Activated T-cell treated with anti-CD3 and anti-CD28 coated beads, Interleukin-2, amount 50 U/mL, for 72 hours (primary cell): ENCODE measurements at regions not wholly inside any gene's neighbourhood (a gene's known extent, or its start where the extent isn't known, plus 50 kb on each side); places are given as distances from the start of the nearest gene placed in this dataset.

ENCODE experiments used
- ATAC-seq, 2 donors: fragments of 150-1000 bp; cut with Tn5 transposase; replicated peaks in 1 of 2; 2 replicates each; pipeline ENCODE4 v1.10.0; 2021; ENCODE audit warnings: moderate library complexity in 2 of 2, mild to moderate bottlenecking in 1 of 2
- DNase-seq, 2 donors: peaks; one replicate each; pipeline ENCODE4 v3.0.0; 2021 to 2022; ENCODE audit warnings: mixed read lengths in 1 of 2
- H3K27ac Mint-ChIP-seq: one replicate; pipeline ENCODE4 v1.8.0; 2022; ENCODE audit warnings: mild to moderate bottlenecking, moderate library complexity, mixed read lengths
- H3K27me3 Mint-ChIP-seq: one replicate; pipeline ENCODE4 v1.8.0; 2022; ENCODE audit warnings: low read depth, mixed read lengths
- H3K36me3 Mint-ChIP-seq, 2 donors: one replicate each; pipeline ENCODE4 v1.8.0; 2022; ENCODE audit warnings: mixed read lengths in 2 of 2, mild to moderate bottlenecking in 1 of 2; ENCODE audit not compliant: insufficient read depth in 2 of 2
- H3K4me1 Mint-ChIP-seq: one replicate; pipeline ENCODE4 v1.8.0; 2022; ENCODE audit warnings: low read depth, mixed read lengths
- H3K4me3 Mint-ChIP-seq, 2 donors: one replicate each; pipeline ENCODE4 v1.8.0; 2022; ENCODE audit warnings: mild to moderate bottlenecking in 2 of 2, mixed read lengths in 2 of 2, moderate library complexity in 2 of 2
- H3K9me3 Mint-ChIP-seq, 2 donors: one replicate each; pipeline ENCODE4 v1.8.0; 2022; ENCODE audit warnings: mixed read lengths in 2 of 2

DNA sequence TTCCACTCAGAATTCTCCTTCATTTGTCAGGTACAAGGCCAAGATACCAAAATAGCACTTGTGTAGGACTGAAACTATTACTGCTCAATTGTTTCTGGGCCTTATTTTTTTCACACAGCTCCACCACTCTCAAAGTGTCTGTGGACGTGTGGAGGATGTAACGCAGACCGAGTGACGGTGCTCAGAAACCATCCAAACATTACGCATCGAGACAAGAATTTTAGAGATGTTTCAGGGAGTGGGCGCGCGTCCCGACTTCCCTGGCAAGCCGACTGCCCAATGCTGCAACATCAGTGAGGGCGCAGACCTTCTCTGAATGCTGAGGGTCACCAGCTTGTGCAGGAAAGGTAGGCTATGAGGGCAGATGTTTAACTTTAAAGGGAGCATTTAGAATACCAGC lies 108.4 kb downstream of the GATA6 start:
- peaks cover 3 to 4% of the 10 kb centered on the region in 2 donors for H3K9me3 Mint-ChIP-seq
- ATAC-seq: no peak
- H3K27ac Mint-ChIP-seq: no peak overlapping the region
- peaks cover 0 to 2% of the 10 kb centered on the region in 2 donors for H3K36me3 Mint-ChIP-seq
- no peaks in the 10 kb centered on the region for H3K4me1 Mint-ChIP-seq
- no peak for DNase-seq
- no peaks in the 10 kb centered on the region for H3K27me3 Mint-ChIP-seq
- H3K4me3 Mint-ChIP-seq: no peak overlapping the region

DNA sequence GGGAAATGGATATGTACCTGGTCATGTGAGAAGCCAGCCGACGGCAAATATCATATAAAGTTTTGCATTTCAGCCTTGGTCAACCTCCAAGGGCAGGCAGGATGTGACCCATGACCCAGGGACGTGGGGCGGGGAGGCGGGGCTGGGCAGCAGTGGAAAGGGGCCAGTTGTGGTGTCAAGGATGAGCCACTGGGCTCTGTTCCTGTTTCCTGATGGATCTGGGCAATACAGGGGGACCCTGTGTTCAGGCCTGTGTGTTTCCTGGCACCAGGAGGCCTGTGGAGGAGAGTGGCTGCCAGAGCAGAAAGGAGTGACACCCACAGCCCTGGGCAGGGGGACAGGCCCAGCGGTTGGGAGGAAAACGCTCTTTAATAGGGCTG lies 106.9 kb downstream of the GATA6 start:
- no peaks in the 10 kb centered on the region for H3K27me3 Mint-ChIP-seq
- DNase-seq (no peak), ATAC-seq (no peak)
- H3K4me3 Mint-ChIP-seq: no peak overlapping the region
- H3K9me3 Mint-ChIP-seq: peaks cover 3 to 4% of the 10 kb centered on the region in 2 donors
- H3K27ac Mint-ChIP-seq: no peak overlapping the region
- no peaks in the 10 kb centered on the region for H3K4me1 Mint-ChIP-seq
- peaks cover 0 to 2% of the 10 kb centered on the region in 2 donors for H3K36me3 Mint-ChIP-seq

DNA sequence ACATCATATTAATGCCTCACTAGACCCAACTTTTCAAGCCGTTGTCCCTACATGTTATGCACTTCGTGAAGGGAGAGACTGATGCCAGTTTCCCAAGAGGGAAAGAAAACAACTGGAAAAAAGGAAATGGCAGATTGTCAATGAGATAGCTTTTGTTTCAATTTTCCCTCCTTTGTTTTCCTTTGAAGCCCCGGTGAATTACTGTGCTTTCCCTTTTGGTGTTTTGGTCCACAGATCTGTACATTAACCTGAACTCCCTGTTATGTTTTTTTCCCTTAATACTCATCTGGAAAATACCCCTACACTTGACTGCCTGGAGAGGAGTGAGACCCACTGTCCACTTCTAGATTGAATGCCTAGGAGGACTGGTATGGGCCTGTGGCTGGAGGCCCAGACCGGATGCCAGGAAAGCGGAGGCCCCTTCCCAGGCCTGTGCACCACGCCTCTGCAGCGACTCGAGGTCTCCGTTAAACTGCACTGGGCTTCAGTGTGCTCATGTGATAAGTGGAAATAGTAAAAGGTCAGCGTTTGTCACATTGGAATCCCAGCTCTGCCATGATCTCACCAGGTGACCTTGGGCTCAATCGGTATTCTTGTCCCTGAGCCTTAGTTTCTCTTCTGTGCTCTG lies 106.4 kb downstream of the GATA6 start:
- H3K36me3 Mint-ChIP-seq: peaks cover 0 to 2% of the 10 kb centered on the region in 2 donors
- DNase-seq (no peak), ATAC-seq (no peak)
- no peaks in the 10 kb centered on the region for H3K4me1 Mint-ChIP-seq
- H3K4me3 Mint-ChIP-seq: no peak overlapping the region
- peaks cover 3 to 4% of the 10 kb centered on the region in 2 donors for H3K9me3 Mint-ChIP-seq
- no peak overlapping the region for H3K27ac Mint-ChIP-seq
- H3K27me3 Mint-ChIP-seq: no peaks in the 10 kb centered on the region

DNA sequence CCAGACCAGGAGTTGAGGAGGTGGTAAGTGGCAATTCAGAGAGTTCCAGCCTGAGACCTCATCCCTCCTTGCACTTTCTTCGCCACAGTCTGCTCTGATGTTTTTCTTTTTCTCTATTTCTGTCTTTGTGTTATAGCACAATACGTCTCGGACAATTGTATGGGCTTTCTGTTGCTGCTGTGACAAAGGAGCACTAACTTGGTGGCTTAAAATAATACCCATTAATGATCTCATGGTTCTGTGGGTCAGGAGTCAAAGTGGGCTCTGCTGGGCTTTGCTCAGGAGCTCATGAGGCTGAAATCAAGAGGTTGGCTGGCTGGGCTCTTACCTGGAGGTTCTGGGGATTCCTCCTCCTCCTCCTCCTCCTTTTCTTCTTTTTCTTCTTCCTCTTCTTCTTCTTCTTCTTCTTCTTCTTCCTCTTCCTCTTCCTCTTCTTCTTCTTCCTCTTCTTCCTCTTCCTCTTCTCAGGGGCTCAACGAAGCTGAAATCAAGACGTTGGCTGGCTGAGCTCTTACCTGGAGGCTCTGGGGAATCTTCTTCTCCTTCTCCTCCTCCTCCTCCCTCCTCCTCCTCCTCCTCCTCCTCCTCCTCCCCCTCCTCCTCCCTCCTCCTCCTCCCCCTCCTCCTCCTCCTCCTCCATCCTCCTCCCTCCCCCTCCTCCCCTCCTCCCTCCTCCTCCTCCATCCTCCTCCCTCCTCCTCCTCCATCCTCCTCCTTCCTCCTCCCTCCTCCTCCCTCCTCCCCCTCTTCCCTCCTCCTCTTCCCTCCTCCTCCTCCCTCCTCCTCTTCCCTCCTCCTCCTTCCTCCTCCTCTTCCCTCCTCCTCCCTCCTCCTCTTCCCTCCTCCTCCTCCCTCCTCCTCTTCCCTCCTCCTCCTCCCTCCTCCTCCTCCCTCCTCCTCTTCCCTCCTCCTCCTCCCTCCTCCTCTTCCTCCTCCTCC lies 104.0 kb downstream of the GATA6 start:
- H3K27me3 Mint-ChIP-seq: no peaks in the 10 kb centered on the region
- no peaks in the 10 kb centered on the region for H3K4me1 Mint-ChIP-seq
- H3K27ac Mint-ChIP-seq: no peak overlapping the region
- H3K9me3 Mint-ChIP-seq: peaks cover 3 to 4% of the 10 kb centered on the region in 2 donors
- DNase-seq (no peak), ATAC-seq (no peak)
- peaks cover 0 to 2% of the 10 kb centered on the region in 2 donors for H3K36me3 Mint-ChIP-seq
- H3K4me3 Mint-ChIP-seq: no peak overlapping the region

DNA sequence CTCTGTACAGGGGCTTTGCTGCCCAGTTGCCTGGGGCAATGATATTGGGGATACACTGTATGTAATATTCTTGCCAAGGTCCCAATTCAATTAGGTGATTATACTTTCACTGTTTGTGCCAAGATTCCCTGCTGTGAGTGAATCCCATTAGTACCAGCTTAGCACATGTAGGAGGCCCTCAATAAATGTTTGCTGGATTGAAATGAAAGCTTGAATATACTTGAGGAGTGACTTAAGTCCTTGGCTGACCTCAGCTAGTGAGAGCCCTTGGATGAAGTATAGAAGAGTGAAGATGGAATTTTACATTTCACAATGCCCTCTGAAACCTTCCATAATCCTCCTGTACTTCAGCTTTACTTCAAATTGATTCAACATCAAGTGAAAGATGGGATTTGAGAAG lies 102.9 kb downstream of the GATA6 start:
- H3K27ac Mint-ChIP-seq: no peak overlapping the region
- ATAC-seq: no peak
- no peaks in the 10 kb centered on the region for H3K27me3 Mint-ChIP-seq
- H3K9me3 Mint-ChIP-seq: peaks cover 3 to 4% of the 10 kb centered on the region in 2 donors
- H3K36me3 Mint-ChIP-seq: peaks cover 0 to 2% of the 10 kb centered on the region in 2 donors
- DNase-seq: no peak
- no peaks in the 10 kb centered on the region for H3K4me1 Mint-ChIP-seq
- H3K4me3 Mint-ChIP-seq: no peak overlapping the region

DNA sequence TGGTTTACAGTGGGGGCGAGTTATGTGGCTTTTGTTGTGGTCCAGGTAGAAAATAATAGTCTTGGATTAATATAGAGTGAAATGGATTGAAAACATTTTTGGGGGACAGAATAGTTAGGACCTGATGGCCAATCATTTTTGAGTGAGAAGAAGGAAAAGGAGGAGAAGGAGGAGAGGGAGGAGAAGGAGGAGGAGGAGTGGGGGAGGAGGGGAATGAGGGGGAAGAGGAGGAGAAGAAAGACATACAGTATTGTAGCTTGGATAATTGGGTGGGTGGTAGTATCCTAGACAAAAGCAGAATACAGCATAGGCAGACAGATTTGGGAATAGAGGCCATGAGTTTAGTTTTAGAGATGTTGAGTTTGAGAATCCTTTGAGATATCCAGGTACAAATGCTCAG lies 101.6 kb downstream of the GATA6 start:
- ATAC-seq (no peak), DNase-seq (no peak)
- H3K36me3 Mint-ChIP-seq: peaks cover 0 to 2% of the 10 kb centered on the region in 2 donors
- H3K27me3 Mint-ChIP-seq: no peaks in the 10 kb centered on the region
- H3K4me3 Mint-ChIP-seq: no peak overlapping the region
- H3K9me3 Mint-ChIP-seq: peaks cover 3 to 4% of the 10 kb centered on the region in 2 donors
- no peak overlapping the region for H3K27ac Mint-ChIP-seq
- no peaks in the 10 kb centered on the region for H3K4me1 Mint-ChIP-seq

DNA sequence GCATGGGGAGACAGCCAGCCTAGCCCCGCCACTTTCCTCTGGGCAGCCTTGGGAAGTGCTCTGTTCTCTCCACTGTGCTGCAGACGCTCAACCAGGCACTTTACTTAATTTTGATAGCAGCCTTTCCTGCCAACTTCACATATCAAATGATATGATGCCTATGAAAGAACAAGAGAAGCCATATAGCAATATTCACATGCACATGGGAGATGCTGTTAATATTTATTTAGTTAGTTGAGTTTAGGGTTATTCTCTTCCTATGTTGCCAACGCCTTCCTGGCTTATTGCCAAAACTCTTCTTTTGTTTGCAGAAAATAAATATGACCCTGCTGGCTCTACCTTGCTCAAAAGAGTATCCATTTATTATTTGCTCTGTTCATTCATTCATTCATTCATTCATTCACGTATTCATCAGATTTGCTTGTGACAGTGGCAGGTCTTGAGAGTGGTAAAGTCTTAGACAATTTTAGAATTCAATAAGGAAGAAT lies 99.3 kb downstream of the GATA6 start:
- Mint-ChIP-seq H3K27me3 (no peaks in the 10 kb centered on the region), H3K9me3 (no peaks in the 10 kb centered on the region), H3K4me3 (no peak overlapping the region), H3K27ac (peak overlapping the region; percentile 49), H3K4me1 (no peaks in the 10 kb centered on the region), H3K36me3 (peaks cover 0 to 2% of the 10 kb centered on the region in 2 donors)
- no peak for DNase-seq
- ATAC-seq: no peak

DNA sequence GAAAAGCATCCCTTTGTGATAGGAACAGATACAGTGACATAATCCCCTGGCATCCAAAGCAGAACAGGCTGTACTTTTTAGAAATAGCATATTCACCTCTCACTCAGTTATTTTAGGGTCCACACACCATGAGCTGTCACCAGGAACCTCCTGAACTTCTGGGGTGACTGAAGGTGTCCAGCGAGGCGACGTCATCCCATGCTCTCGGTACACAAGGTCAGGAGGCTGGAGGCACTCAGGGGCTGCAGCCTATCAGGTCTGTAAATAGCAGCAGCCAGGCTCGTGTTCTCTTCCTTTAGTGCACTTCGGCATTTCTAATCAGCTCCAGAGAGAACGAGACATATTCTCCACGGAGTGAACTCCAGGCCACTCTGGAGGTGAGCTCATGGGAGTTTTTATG lies 98.3 kb downstream of the GATA6 start:
- Mint-ChIP-seq H3K36me3 (peaks cover 0 to 2% of the 10 kb centered on the region in 2 donors), H3K4me1 (no peaks in the 10 kb centered on the region), H3K9me3 (peaks cover 0 to under 1% of the 10 kb centered on the region in 2 donors), H3K27ac (no peak overlapping the region), H3K4me3 (no peak overlapping the region), H3K27me3 (no peaks in the 10 kb centered on the region)
- DNase-seq (no peak), ATAC-seq (no peak)

DNA sequence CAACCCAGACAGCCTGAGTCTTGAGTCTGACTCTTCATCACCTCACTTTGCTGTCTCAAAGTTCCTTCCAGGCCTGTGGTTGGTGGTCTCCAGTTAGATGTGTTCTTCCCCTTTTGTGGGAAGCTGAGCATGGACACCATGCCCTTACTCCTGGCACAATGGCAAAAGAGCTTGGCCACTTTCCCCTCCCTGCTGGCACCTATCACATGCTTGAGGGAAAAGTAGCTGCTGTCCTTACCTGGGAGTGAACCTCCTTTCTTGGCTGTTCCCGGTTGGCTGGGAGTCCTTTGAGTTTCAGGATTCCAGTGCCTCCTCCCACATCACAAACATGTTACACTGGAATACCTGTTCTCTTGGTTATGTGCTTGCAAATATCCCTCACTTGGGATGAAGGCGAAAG lies 97.8 kb downstream of the GATA6 start:
- Mint-ChIP-seq H3K27me3 (no peaks in the 10 kb centered on the region), H3K36me3 (peaks cover 0 to 2% of the 10 kb centered on the region in 2 donors), H3K4me3 (no peak overlapping the region), H3K4me1 (no peaks in the 10 kb centered on the region), H3K9me3 (peaks cover 0 to 5% of the 10 kb centered on the region in 2 donors), H3K27ac (no peak overlapping the region)
- ATAC-seq (no peak), DNase-seq (no peak)

DNA sequence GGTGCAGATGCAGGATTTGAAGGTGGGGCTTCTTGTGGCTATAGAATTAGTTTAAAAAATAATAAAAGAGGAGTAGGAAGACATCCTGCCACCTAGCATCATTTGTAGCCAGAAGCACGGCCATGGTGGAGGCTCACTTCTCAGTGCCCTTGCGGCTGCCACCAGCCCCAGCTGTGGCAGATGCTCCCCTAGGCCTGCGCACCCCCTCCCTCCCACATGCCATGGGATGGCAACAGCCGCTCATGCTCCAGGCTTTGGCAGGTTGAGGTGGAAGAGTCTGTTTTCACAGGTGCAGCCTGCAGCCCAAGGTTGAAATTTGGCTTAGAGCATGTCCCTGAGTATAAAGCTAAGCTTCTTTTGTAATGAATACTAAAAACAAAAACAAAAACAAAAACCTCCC lies 96.4 kb downstream of the GATA6 start:
- peaks cover 0 to 2% of the 10 kb centered on the region in 2 donors for H3K36me3 Mint-ChIP-seq
- H3K4me1 Mint-ChIP-seq: no peaks in the 10 kb centered on the region
- ATAC-seq: no peak
- H3K9me3 Mint-ChIP-seq: peaks cover 0 to 5% of the 10 kb centered on the region in 2 donors
- no peaks in the 10 kb centered on the region for H3K27me3 Mint-ChIP-seq
- H3K27ac Mint-ChIP-seq: no peak overlapping the region
- no peak for DNase-seq
- no peak overlapping the region for H3K4me3 Mint-ChIP-seq

DNA sequence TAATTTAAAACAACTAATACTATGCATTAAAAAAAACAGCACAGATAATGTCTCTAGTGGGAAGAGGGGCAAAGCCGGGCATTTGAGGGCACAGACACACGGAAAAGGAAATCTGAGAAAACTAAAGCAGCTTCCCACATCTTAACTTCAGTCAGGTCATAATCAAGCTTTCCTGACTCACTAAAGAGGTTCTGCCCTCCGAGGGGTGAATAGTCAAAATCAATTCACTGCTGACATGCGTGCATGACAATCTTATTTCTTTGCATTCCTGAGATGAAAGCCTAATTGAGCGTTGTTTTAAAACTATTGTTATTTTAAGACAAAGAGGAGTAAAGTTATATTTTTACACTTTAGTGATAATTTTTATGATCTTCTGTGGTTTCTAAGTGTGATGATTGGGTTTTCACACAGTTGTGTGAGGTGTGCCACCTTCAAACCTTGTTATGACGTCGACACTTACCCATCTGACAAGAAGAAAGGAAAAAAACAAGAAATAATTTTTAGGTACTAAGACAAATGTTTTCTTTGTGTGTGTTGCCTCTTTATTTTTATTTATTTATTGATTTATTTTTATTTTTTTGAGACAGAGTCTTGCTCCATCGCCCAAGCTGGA lies 90.9 kb downstream of the GATA6 start:
- no peak overlapping the region for H3K27ac Mint-ChIP-seq
- no peaks in the 10 kb centered on the region for H3K4me1 Mint-ChIP-seq
- H3K27me3 Mint-ChIP-seq: no peaks in the 10 kb centered on the region
- peaks cover 0 to 5% of the 10 kb centered on the region in 2 donors for H3K9me3 Mint-ChIP-seq
- no peak overlapping the region for H3K4me3 Mint-ChIP-seq
- ATAC-seq (no peak), DNase-seq (no peak)
- H3K36me3 Mint-ChIP-seq: peaks cover 2% of the 10 kb centered on the region in 2 donors

DNA sequence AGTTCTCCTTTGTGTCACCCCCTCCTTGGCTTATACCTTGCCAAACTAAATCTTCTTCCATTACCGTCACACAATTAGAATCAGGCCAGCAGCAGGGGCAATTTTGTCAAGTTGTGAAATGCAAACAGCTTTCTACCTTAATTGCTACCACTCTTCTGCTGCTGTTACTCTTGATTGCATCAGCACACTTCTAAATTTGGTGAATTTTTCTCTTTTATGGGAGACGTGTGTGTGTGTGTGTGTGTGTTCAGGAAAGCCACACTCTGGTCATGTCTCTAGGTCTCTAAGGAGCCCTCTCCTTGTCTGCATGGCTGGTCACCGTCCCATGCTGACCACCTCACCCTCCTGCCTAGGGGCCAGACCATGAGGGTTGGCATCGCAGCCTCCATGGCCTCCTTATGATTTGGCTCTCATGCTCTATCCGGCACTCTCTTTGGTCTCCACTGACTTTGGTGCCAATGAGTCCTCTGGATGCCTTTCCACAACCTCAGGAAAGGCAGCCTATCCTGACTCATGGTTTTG lies 87.7 kb downstream of the GATA6 start:
- ATAC-seq (no peak), DNase-seq (no peak)
- Mint-ChIP-seq H3K4me3 (no peak overlapping the region), H3K36me3 (peaks cover 2 to 3% of the 10 kb centered on the region in 2 donors), H3K4me1 (peaks cover 4% of the 10 kb centered on the region), H3K27ac (peak overlapping the region; percentile 85), H3K27me3 (no peaks in the 10 kb centered on the region), H3K9me3 (peaks cover 0 to 2% of the 10 kb centered on the region in 2 donors)

DNA sequence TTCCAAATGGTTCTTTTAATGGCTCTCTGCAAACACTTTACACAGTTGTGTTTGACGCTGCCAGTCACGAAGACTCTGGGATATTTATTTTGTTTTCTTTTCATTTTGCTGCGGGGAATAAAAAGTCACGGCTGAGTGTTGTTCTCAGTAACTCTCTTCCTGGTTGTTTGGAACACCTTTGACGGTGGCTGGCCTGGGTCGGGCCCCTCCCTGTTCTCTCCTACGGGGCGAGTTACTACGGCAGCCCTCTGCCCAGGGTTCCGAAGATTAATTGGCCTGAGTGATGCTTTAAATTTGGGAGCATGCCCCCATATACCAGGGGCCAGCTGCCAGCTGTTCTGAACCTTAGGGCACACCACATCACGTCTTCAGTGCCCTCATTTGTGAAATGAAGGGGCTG lies 84.7 kb downstream of the GATA6 start:
- peaks cover 4% of the 10 kb centered on the region for H3K4me1 Mint-ChIP-seq
- DNase-seq: no peak

More for the DNA sequence above, 84.7 kb downstream of the GATA6 start:
- H3K4me3 Mint-ChIP-seq: no peak overlapping the region
- H3K27me3 Mint-ChIP-seq: no peaks in the 10 kb centered on the region
- peaks cover 0 to 2% of the 10 kb centered on the region in 2 donors for H3K9me3 Mint-ChIP-seq
- H3K36me3 Mint-ChIP-seq: peaks cover 2 to 3% of the 10 kb centered on the region in 2 donors
- H3K27ac Mint-ChIP-seq: no peak overlapping the region
- ATAC-seq: no peak
